ENCODE measurements at regions not wholly inside any gene's neighbourhood (a gene's known extent, or its start where the extent isn't known, plus 50 kb on each side); places are given as distances from the start of the nearest gene placed in this dataset.
"Not testable (repeated sequence)": the region's sequence is repeated elsewhere in the genome, so short reads cannot be mapped to it uniquely, and the experiment has no call there.

- not testable (repeated sequence) for DNase-seq (ENCODE audit: low read depth in 2 of 2)
Observed at GRCh38 chr6:57708061-57708460, 390.6 kb downstream of the PRIM2 start.

- not testable (repeated sequence) for DNase-seq (ENCODE audit: low read depth in 2 of 2)
Observed at GRCh38 chr6:57722546-57722945, 405.1 kb downstream of the PRIM2 start.

GRCh38 chr6:57723815-57724401 lies 406.5 kb downstream of the PRIM2 start:
- not testable (repeated sequence) for DNase-seq (ENCODE audit: low read depth in 2 of 2)

GRCh38 chr6:57729407-57729806 lies 412.0 kb downstream of the PRIM2 start:
- DNase-seq (ENCODE audit: low read depth in 2 of 2): not testable (repeated sequence)

- not testable (repeated sequence) for DNase-seq (ENCODE audit: low read depth in 2 of 2)
Observed at GRCh38 chr6:57730726-57731125, 413.3 kb downstream of the PRIM2 start.

GRCh38 chr6:57747716-57748115 lies 430.3 kb downstream of the PRIM2 start:
- not testable (repeated sequence) for DNase-seq (ENCODE audit: low read depth in 2 of 2)

GRCh38 chr6:57759850-57760249 lies 442.4 kb downstream of the PRIM2 start:
- not testable (repeated sequence) for DNase-seq (ENCODE audit: low read depth in 2 of 2)

- DNase-seq (ENCODE audit: low read depth in 2 of 2): not testable (repeated sequence)
Observed at GRCh38 chr6:57792720-57793397, 475.4 kb downstream of the PRIM2 start.

- DNase-seq (ENCODE audit: low read depth in 2 of 2): not testable (repeated sequence)
Observed at GRCh38 chr6:57793398-57793762, 475.9 kb downstream of the PRIM2 start.

- DNase-seq (ENCODE audit: low read depth in 2 of 2): peak in 1 of 2 donors; percentile 0
Observed at GRCh38 chr6:57799703-57800479, 482.5 kb downstream of the PRIM2 start.

- not testable (repeated sequence) for DNase-seq (ENCODE audit: low read depth in 2 of 2)
Observed at GRCh38 chr6:57808581-57808980, 491.2 kb downstream of the PRIM2 start.

GRCh38 chr6:57809454-57809853 lies 492.0 kb downstream of the PRIM2 start:
- DNase-seq (ENCODE audit: low read depth in 2 of 2): not testable (repeated sequence)

- not testable (repeated sequence) for DNase-seq (ENCODE audit: low read depth in 2 of 2)
Observed at GRCh38 chr6:57813271-57814075, 496.0 kb downstream of the PRIM2 start.

GRCh38 chr6:57815826-57816225 lies 498.4 kb downstream of the PRIM2 start:
- not testable (repeated sequence) for DNase-seq (ENCODE audit: low read depth in 2 of 2)

GRCh38 chr6:57821325-57821724 lies 503.9 kb downstream of the PRIM2 start:
- DNase-seq (ENCODE audit: low read depth in 2 of 2): not testable (repeated sequence)

GRCh38 chr6:57822448-57822847 lies 505.0 kb downstream of the PRIM2 start:
- DNase-seq (ENCODE audit: low read depth in 2 of 2): not testable (repeated sequence)

- no peak for DNase-seq (ENCODE audit: low read depth in 2 of 2)
Observed at GRCh38 chr6:57822896-57823358, 505.5 kb downstream of the PRIM2 start.

- DNase-seq (ENCODE audit: low read depth in 2 of 2): not testable (repeated sequence)
Observed at GRCh38 chr6:57837622-57838209, 520.3 kb downstream of the PRIM2 start.

- DNase-seq (ENCODE audit: low read depth in 2 of 2): not testable (repeated sequence)
Observed at GRCh38 chr6:57841551-57841950, 524.1 kb downstream of the PRIM2 start.

- peak in 1 of 2 donors; percentile 0 for DNase-seq (ENCODE audit: low read depth in 2 of 2)
Observed at GRCh38 chr6:57853745-57854407, 536.4 kb downstream of the PRIM2 start.
